GM19395 (cell line): ENCODE measurements at regions not wholly inside any gene's neighbourhood (a gene's known extent, or its start where the extent isn't known, plus 50 kb on each side); places are given as distances from the start of the nearest gene placed in this dataset.

ENCODE experiments used
- ATAC-seq: cut with Tn5 transposase; IDR thresholded peaks from one replicate; pipeline ENCODE4 v1.9.1; 2021; ENCODE audit warnings: mild to moderate bottlenecking, moderate library complexity; ENCODE audit not compliant: unreplicated experiment

DNA sequence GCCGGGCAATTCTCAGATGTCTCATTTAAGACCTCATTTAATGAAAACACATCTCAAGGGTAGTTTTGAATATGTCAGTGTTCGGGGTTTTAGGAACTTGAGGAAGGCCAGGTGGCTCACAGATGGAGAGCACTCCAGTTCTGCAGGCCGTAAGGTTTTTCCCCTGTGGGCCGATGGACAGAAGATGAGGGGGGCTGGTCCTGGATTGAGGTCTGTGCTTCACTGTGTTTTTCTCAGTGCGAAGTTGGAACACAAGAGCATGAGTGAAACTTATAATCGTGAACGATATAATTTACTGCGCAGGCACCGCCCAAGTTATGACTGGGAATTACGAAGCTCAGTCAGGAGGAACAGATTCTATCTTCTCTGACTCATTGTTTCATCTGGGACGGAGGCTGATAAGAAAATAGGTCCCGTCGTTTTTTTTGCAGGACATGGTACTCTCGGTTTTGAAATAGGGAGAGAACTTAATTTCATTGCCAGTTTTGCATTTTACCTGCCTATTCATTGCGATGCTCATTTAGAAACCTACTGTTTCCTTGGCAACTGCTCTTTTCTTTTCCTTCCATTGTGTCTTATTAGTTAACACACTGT lies 591.0 kb upstream of the PFKP start:
- no peak for ATAC-seq

DNA sequence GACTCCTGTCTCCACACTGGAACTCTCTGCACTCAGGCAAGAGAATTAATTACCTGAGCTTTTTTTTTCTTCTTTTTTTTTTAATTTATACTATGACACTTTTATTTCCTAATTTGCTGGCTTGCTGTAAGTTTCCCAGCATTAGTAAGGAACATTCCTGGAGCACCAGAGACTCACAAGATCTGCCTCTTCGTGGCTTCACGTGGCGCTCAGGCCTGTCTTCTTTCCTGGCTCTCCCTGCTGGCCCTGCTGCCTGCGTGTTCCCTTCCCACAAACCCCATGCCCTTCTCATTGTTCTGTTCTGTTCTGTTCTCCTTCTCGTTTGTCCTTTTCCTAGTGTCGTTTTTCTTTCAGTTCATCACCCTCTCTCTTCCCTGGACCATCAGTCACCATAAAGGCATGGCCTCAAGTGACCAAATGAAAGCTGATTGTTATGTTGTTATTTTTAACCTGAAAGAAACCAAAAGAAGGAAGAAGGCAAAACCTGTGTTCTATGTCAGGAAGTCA lies 591.6 kb upstream of the PFKP start:
- no peak for ATAC-seq

DNA sequence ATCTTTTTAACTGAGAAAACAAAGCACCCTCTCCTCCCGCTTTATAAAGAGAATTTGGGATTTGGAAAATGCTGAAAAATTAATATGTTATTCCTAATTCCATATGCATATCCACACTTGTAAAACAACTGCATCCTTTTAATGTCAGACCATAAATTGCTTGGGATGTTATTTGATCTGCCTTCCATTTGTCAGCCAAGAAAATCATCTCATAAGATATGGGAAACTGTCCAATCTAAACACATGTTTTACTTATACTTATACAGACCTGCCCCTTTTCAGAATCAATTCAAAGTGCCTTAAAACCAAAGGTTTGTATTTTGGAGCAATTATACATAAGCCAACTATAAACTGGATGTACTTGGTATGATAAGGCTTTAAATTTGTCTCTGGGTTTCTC lies 595.5 kb upstream of the PFKP start:
- no peak for ATAC-seq

DNA sequence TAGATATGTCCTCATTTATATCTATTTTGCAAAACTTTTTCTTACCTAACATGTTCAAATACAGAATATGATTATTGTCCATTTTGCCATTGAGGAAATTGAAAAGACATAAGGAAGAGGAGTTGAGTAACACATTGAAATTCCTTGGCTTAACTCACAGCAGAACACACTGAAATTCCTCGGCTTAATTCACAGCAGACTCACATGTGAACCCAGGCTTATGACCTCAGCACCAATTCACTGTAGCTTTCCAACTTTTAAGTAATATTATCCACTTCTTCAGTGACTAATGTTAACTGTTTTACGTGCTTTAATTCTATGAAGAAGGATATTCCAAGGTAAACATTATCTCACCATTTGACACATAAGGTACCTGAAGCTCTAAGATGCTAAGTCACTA lies 597.5 kb upstream of the PFKP start:
- ATAC-seq, result no peak

DNA sequence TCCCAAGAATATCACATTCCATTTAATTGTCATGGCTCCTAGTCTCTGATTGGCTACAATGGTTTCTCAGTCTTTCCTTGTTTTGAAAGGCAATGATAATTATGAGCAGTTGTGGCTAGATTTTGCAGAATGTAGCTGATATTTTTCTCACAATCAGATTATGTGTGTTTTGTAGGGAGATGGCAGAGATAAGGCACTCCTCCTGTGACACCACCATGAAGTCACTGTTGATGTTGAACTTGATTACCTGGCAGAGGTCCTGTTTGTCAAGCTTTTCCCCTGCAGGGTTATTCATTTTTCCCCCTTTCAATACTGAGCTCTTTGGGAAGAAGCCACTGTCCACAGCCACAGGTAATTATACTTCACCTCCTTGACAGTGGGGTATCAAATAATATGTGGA lies 602.9 kb upstream of the PFKP start:
- ATAC-seq, result no peak

DNA sequence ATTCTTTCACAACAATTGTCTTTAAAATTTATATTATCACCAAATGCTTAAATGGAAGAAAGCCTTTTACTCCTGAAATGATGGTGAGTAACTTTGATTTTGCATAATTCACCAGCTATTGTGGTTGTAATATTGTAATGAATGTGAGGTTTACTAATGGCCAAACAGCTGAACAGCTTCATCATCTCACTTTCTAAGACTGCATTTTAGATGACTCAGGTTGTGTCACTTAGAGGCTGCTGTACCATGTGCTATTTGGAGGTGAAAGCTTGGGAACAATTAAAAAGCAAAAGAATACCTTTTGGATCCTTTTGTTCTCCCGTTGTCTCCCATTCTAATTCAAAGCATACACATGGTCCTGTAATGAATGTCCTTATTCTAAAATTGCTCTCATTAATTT lies 604.0 kb upstream of the PFKP start:
- no peak for ATAC-seq

DNA sequence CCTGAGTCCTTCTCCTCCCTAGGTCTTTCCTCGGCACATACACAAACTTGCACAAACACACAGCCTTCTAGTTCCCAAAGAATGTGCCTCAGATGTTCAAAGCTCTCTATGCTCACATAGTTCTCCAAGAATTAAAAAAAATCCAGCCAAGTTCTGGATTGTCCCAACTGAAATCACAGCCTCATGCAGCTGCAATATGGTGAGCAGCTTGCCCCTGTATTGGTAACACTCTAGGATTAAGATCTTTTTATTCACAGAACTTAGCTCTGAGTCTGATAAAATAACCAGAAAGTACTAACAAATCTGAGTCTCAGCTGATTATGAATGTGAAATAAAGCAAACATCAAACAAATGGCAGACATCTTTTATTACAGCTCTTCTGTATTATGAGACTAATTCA lies 604.8 kb upstream of the PFKP start:
- no peak for ATAC-seq

DNA sequence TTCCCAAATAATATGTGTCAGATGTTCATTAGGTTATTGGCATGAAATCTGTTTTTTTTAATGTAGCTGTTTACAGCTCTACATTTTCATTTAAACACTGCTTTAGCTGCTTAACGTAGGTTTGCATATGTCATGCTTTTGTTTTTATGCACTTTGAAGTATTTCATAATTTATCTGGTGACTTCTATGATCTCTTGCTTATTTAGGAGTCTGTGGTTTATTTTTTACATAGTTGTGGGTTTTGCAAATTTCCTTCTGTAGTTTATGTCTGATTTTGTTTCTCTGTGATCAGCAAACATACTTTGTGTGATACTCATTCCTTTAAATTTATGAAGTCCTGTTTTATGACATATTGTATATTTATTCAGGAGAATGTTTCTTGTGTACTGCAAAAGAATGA lies 606.5 kb upstream of the PFKP start:
- no peak for ATAC-seq

DNA sequence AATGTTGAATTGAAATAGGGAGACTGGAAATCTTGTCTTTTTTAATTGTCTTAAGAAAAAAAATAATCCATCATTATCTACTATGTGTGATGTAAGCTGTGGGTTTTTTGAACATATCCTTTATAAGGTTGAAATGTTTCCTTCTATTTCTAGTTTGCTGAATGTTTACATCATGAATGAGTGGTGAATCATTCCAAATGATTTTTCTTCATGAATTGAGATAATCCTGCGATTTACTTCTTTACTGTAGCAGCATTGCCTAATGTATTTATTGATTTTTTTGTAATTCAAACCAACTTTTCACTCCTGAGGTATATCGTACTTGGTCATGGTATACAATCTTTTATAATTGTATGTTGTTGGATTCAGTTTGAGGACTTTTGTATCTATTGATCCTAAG lies 607.6 kb upstream of the PFKP start:
- no peak for ATAC-seq

DNA sequence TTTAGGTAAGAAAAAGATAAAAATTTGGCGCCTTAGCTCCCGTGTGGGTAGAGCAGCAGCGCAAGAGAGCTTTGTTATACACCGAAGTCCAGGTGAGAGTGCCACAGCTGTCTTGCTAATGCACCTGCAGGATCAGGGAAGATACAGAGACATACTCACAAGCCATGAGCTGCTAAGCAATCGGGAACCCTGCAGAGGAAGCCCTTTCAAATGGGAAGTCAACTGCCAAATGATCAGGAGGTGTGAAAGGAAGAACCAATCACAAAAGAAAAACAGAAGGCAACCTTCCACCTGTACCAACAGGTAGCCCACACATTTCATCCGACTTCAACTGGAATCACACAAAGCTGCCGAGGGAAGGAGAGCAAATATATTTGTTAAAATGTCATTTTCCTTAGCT lies 610.5 kb upstream of the PFKP start:
- no peak for ATAC-seq

DNA sequence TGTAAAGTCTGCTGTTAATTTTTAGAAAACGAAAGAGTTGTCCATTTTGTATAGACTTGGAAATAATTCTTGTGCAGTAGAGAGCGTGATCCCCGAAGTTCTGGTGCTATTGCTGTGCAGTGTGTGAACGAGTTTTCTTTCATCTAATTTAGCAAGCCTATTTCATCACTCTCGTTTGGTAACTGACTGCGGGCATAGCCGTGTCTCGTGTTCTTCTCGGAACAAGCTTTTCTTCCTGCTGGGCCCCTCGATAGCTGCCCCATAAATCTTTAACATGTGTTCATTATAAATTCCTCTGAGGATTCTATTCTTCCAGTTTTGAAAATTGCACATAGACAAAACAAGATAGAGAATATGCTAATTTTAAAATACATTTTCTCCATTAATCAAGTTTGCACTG lies 622.0 kb upstream of the PFKP start:
- no peak for ATAC-seq

DNA sequence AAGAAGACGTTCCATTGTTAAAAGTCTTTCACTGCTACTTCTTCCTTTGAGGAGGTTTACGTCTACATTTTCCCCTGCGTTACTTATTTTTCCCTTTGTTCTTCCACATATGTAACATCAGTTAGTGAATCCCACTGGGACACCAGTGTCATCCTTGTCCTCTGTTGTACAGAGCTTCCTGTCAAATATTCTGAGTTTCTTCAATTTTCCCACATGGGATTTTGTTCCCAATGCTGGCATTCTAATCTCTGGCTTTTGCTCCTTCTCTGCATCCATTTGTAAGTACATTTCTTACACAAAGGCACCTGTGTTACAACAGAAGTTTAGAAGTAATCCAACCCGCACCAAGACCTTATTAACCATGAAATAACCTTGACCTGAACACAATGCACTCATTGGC lies 627.4 kb upstream of the PFKP start:
- ATAC-seq, result no peak

DNA sequence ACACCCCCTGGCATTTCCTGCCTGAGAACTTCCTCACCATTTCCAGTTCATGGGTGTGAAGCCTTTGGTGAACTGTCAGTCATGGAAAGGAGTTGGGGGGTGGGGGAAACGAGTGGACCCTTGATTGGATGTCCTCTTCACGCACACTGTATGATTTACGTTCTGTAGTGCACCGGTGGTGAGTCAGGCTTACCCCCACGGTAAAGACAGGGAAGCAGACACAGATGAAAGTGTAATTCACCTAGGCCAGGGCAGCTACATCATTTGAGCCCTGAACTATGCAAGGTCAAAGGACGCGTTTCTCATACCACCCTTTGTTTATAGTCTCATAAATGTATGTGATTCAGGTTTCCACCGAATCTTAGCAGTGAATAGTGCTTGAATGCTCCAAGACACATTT lies 628.3 kb upstream of the PFKP start:
- no peak for ATAC-seq

DNA sequence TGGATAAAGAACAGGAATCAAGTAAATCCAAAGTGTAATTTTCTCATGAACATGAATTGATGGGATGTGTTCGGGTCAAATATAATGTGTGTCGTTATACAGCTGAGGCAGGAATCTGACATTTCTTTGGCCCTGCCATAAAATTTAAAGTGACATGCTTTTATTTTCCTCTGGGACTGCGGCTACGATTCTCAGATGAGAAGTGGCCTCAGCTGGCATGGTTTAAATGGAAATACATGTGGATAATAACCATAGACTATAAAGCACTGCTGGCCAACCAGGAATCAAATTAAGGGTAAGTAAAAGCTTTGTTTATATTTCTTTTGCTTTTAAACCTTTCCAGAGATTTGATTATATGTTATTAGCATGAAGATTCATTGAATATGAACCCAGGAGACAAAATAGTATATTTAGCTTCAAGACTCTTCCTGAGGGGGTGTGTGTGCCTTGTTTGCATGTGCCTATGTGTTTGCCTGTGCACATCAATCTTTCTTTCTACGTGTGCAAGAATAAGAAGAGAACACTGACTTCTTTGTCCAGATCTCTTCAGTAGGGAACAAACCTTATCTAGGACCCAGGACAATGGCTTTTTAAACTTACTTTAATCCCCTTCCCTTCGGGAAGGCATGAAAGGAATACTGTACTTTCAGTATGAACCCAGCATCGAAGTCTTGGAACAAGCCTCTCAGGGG lies 629.0 kb upstream of the PFKP start:
- no peak for ATAC-seq

DNA sequence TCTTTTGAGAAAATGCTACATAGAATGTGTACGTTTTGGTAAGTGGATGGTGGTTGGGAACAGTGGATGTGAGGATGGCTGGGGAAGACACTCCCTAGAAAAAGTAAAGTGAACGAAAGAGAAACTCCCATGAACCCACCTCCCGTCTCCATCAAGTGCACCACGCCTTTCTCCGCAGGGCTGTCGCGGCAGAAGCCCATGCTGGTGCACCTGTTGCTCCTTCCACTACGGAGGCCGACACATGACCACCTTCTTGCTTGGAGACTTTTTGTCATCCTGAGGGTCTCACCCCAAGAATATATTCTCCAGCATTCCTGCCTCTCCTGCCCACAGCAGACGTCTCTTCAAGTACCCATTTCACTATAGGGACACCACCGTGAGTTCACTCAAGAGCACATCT lies 630.4 kb upstream of the PFKP start:
- ATAC-seq, result no peak

DNA sequence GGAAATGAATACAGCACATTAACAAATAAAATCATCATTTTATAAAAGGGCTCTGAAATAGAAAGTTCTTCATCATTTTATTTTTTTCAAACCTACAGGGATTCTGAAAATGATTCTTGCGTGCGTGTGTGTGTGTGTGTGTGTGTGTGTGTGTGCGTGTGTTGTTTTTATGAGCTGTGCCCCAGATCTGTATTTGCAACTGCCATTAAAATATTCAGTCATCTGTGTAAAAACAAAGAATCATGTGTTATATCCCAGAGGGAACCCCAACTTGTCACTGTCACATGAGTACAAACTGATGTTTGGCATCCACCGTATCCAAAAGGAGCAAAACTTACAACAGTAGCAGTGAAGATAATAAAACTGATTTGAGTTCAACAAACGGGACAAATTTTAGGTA lies 635.4 kb upstream of the PFKP start:
- ATAC-seq, result no peak

DNA sequence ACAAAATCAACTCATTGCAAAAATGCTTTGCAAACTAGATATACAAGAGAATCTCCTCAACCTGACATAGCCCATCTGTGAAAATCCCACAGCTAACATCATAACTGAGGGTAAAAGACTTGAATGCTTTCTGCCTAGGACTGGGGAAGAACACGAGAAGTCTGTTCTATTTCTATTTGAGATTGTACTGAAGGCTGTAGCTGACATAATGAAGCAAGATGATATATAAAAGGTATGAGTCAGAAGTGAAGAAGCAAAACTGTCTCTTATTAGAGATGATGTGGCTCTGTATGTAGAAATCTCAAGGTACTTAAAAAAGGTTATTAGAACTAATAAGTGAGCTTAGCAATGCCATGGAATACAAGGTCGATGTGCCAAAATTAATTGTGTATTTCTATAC lies 639.9 kb upstream of the PFKP start:
- no peak for ATAC-seq

DNA sequence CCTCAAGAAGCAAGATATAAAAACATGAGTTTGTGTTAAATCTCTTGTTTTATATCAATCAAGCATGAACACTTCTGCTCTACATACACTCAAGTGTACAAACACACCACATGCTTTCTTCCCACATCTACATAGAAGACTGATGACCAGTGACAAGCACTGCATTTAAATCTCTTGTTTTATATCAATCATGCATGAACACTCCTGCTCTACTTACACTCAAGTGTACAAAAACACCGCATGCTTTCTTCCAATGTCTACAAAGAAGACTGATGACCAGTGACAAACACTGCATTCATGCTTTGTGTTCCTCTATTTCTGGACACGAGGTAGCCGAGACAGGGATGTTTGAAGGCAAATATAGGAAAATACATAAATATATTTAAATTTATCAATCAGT lies 642.0 kb upstream of the PFKP start:
- no peak for ATAC-seq

DNA sequence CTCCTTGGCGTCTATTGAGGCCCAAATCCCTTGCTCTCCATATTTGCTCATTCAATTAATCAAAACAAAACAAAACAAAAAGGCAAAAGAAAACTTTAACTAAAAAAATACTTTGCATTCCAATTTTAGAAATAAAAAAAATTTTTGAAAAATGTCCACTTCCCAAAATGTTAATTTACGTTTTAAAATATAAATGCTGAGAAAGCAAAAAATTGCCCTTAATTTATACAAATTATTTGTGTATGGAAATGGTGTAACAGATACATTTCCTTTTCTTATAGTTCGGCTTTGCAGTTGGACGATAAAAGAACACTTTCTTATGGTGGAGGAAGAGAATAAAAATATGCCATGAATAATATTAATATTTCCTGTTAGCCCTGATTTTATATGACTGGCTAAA lies 652.8 kb upstream of the PFKP start:
- no peak for ATAC-seq

DNA sequence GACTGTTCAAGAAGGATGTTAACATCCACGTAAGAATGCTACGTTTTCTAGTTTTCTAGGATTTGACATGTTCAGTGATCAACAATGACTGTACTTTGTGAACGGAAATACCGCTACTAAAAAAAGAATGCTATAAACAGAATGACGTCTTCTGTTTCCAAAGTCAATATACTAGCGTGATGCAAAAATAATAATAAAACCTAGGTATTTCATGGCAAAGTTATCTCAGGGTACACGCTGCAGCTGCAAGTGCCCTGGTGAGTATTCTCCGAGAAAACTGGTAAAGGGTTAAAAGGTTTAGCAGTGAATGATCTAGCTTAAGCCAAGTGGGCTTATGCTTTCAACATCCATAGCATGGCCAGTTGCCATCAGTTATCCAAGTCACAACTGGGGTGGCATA lies 653.3 kb upstream of the PFKP start:
- no peak for ATAC-seq

DNA sequence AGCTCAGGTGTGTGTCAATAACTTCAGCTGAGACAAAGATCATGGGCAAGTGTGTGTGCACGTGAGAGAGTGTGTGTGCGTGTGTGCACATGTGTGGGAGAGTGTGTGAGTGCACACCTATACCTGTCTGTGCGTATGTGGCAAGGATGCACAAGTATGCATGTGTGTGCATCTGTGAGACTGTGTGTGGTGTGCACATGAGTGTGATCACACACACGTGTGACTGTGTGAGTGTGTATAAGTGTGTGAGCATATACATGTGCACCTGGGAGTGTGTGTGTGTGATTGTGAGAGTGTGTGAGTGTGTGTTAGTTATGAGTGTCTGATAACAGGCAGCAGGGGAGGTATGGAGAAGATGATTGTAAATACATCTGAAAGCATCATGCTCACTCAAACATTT lies 657.3 kb upstream of the PFKP start:
- no peak for ATAC-seq

DNA sequence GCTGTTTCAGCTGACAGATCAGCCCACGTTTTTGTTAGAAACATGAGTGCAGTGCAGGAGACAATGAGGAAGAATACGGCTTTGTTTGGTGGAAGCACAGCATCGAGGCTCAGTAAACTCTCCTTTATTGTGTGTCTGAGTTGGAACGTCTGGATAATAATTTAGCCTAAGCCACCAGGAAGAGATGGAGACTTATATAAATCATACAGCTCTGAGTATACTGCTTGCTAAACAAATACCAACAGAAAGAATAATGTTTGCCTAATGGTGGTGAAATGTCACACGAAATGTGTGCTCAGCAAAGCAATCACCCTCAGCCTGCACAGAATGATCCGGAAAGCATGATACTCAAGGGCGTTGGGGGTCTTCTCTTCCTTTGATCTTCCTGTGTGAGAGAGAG lies 664.1 kb upstream of the ADARB2 start:
- ATAC-seq, result no peak

DNA sequence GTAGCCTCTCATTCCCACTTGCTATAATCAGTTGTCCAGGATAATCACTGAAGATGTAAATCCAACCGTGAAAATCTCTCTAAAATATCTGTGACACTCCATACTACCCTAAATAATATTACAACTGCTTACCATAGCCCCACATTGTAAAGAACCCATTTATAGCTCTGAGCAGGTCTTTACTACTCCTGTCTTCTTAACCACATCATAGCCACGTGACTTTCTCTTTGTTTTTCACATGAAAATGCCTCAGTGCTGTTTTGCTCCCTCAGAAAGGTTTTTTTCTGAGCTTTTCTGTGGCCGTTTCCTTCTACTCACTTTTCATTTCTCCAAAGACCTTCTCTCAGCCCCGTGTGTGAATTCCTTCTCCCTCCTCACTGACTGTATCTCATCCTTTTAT lies 662.2 kb upstream of the ADARB2 start:
- no peak for ATAC-seq
